Immature natural killer cell (primary cell): ENCODE measurements at regions not wholly inside any gene's neighbourhood (a gene's known extent, or its start where the extent isn't known, plus 50 kb on each side); places are given as distances from the start of the nearest gene placed in this dataset.
"Not testable (repeated sequence)": the region's sequence is repeated elsewhere in the genome, so short reads cannot be mapped to it uniquely, and the experiment has no call there.

Source experiments
- DNase-seq, 3 donors: peaks; one replicate each; pipeline ENCODE4 v3.0.0; 2022; ENCODE audit warnings: mixed read lengths in 1 of 3
- H3K27ac Mint-ChIP-seq, 6 donors: one replicate each; pipeline ENCODE4 v1.8.0; 2020; ENCODE audit warnings: mixed read lengths in 6 of 6, mild to moderate bottlenecking in 5 of 6, inconsistent platforms in 4 of 6, moderate library complexity in 3 of 6
- H3K27me3 Mint-ChIP-seq, 3 donors: one replicate each; pipeline ENCODE4 v1.8.0; 2020 to 2021; ENCODE audit warnings: low read depth in 3 of 3, mild to moderate bottlenecking in 3 of 3, mixed read lengths in 3 of 3, moderate library complexity in 3 of 3, inconsistent platforms in 1 of 3
- H3K36me3 Mint-ChIP-seq, 3 donors: one replicate each; pipeline ENCODE4 v1.8.0; 2020; ENCODE audit warnings: mixed read lengths in 3 of 3, inconsistent platforms in 2 of 3, mild to moderate bottlenecking in 2 of 3
- H3K4me1 Mint-ChIP-seq, 2 donors: one replicate each; pipeline ENCODE4 v1.8.0; 2020; ENCODE audit warnings: inconsistent platforms in 2 of 2, mild to moderate bottlenecking in 2 of 2, mixed read lengths in 2 of 2, moderate library complexity in 1 of 2
- H3K4me3 Mint-ChIP-seq, 5 donors: one replicate each; pipeline ENCODE4 v1.8.0; 2020; ENCODE audit warnings: mild to moderate bottlenecking in 5 of 5, mixed read lengths in 5 of 5, inconsistent platforms in 3 of 5, moderate library complexity in 3 of 5
- H3K9me3 Mint-ChIP-seq, 6 donors: one replicate each; pipeline ENCODE4 v1.8.0; 2020; ENCODE audit warnings: mild to moderate bottlenecking in 6 of 6, mixed read lengths in 6 of 6, inconsistent platforms in 4 of 6, moderate library complexity in 3 of 6

DNA sequence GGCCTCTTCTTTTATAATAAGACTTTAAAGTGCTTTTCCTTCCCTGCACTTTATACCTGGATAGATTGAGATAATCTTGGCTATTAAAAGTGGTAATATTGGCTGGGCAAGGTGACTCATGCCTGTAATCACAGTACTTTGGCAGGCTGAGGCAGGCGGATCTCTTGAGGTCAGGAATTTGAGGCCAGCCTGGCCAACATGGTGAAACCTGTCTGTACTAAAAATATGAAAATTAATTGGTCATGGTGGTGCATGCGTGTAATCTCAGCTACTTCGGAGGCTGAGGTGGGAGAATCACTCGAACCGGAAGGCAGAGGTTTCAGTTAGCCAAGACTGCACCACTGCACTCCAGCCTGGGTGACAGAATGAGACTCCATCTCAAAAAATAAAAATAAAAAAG is 197.1 kb upstream of the RGS17 start:
- no peak overlapping the region for H3K4me3 Mint-ChIP-seq

DNA sequence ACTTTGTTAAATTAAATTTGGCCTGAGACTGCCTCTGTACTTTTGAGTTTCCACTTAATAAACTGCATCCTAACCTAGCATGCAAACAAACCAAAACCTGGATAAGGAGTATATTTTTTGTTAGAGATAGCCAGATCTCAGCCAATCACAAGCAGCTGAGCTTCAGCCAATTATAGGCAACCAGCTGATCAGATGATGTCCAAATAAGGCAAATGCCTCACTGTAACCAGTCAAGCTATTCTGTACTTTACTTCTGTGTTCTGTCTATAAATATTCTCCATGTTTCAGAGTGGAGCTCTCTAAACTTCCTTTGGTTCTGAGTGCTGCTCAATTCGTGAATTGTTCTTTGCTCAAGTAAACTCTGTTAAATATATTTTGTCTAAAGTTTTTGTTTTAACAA is 194.6 kb upstream of the RGS17 start:
- DNase-seq: no peak
- H3K27me3 Mint-ChIP-seq: peaks cover 0 to 1% (median 0%) of the 10 kb centered on the region in 3 donors
- no peak overlapping the region for H3K27ac Mint-ChIP-seq
- no peaks in the 10 kb centered on the region for H3K4me1 Mint-ChIP-seq
- H3K9me3 Mint-ChIP-seq: no peaks in the 10 kb centered on the region
- H3K4me3 Mint-ChIP-seq: no peak overlapping the region
- no peaks in the 10 kb centered on the region for H3K36me3 Mint-ChIP-seq

More for the DNA sequence above, 197.1 kb upstream of the RGS17 start:
- Mint-ChIP-seq H3K9me3 (peaks cover 0 to under 1% (median 0%) of the 10 kb centered on the region in 6 donors), H3K27ac (no peak overlapping the region), H3K36me3 (no peaks in the 10 kb centered on the region), H3K4me1 (no peaks in the 10 kb centered on the region), H3K27me3 (peaks cover 0 to 3% (median 2%) of the 10 kb centered on the region in 3 donors)
- DNase-seq: no peak

DNA sequence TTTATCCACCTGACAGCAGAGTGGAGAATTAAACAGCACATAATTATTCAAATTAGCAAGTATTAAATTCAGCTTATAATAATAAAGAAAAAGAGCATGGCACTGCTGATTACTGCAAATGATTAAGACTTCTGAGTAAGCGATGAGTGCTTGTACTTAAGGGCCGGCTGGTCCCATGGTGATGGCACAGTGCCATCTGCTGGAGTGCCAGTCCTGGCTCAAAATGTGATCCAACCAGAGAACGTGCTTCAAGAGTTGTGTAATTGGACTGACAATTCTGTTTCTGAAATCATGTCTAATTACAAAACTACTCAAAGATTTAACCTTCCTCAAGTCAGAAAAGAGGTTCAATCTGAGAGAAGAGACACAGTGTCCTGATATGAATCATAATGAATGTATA is 181.6 kb upstream of the RGS17 start:
- Mint-ChIP-seq H3K27ac (no peak overlapping the region), H3K4me1 (no peaks in the 10 kb centered on the region), H3K27me3 (peaks cover 0 to 5% (median 0%) of the 10 kb centered on the region in 3 donors), H3K36me3 (no peaks in the 10 kb centered on the region), H3K4me3 (no peak overlapping the region), H3K9me3 (no peaks in the 10 kb centered on the region)
- DNase-seq: peak; percentile 9 to 48 (median 47)

DNA sequence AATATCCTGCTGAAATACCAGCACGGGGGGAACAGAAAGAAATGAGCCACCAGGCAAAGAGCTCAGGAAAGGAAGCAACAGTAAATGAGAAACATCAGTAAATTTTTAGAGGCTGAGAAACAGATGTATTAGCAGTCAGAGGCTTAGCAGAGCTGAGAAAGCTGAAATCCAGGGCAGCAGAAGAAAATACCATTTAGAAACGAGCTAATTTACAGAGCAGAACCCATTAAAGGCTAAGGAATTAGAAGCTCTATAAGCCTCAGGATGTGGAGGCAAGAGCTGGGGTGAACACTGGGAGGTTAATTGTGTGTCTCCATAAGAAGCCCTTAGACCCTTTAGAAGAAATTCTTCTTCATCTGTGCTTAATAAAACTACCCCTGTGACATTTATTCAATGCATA is 178.6 kb upstream of the RGS17 start:
- Mint-ChIP-seq H3K9me3 (no peaks in the 10 kb centered on the region), H3K4me1 (no peaks in the 10 kb centered on the region), H3K36me3 (no peaks in the 10 kb centered on the region), H3K4me3 (no peak overlapping the region), H3K27ac (no peak overlapping the region), H3K27me3 (peaks cover 0 to 5% (median 0%) of the 10 kb centered on the region in 3 donors)
- no peak for DNase-seq

DNA sequence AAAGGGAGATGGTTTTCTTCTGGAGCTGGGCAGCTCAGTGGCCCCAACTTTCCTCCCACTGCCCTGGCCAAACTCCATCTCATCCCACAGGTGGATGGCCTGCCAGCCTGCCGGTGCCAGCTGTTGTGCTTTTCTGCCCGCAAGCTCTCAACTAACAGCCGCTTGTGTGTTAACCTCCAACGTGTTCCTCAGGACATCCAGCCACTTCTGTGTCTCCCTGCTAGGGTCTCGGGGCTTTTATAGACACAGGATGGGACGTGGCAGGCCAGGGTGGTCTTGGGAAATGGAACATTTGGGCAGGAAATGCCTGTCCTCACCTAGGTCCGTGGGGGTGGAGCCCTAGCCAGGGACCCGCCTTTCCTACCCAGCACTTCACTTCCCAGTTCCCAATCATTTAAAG is 171.1 kb upstream of the RGS17 start:
- Mint-ChIP-seq H3K4me3 (no peak overlapping the region), H3K27me3 (peaks cover 0 to 8% (median 2%) of the 10 kb centered on the region in 3 donors), H3K36me3 (no peaks in the 10 kb centered on the region), H3K4me1 (no peaks in the 10 kb centered on the region), H3K27ac (no peak overlapping the region), H3K9me3 (no peaks in the 10 kb centered on the region)
- DNase-seq: no peak

DNA sequence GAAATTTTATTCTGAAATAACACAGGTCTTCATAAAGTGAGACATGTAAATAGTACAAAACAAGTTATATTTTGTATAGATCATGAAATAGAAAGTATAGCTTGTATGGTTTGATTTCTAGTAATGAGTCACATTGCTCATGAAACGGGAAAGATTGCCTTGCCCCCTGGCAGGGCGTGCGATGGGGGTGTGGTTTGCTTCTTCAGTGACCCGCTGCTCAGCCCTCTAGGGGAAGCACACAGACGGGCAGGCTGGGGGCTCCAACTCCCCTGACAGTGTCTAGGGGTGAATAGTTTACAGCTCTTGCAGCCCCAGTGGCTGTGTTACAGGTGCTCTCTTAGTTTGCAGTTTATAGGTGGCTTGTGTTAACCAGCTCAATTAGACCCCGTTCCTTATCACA is 170.5 kb upstream of the RGS17 start:
- no peaks in the 10 kb centered on the region for H3K9me3 Mint-ChIP-seq
- no peak overlapping the region for H3K4me3 Mint-ChIP-seq
- no peaks in the 10 kb centered on the region for H3K4me1 Mint-ChIP-seq
- DNase-seq: no peak
- peaks cover 0 to 8% (median 2%) of the 10 kb centered on the region in 3 donors for H3K27me3 Mint-ChIP-seq
- H3K27ac Mint-ChIP-seq: no peak overlapping the region
- H3K36me3 Mint-ChIP-seq: no peaks in the 10 kb centered on the region

DNA sequence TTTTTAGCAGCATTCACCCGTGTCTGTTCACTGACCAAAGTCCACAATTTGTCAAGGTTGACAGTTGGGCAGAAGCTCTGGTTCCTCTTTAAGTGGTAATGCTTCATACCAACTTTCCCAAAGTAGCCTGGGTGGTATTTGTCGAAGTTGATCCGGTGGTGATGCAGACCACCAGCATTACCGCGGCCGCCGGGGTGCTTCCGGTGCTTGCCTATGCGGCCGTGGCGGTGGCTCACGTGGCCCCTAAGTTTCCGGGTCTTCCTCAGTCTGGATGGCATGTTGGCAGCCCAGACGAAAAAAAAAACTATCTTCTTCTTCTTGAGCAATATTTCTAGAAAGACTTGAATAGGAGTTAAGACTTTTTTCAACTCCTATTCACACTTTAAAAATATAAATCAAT is 151.4 kb upstream of the RGS17 start:
- H3K27ac Mint-ChIP-seq, H3K9me3 Mint-ChIP-seq, H3K4me3 Mint-ChIP-seq, H3K4me1 Mint-ChIP-seq, H3K27me3 Mint-ChIP-seq, DNase-seq, H3K36me3 Mint-ChIP-seq: not testable (repeated sequence)

DNA sequence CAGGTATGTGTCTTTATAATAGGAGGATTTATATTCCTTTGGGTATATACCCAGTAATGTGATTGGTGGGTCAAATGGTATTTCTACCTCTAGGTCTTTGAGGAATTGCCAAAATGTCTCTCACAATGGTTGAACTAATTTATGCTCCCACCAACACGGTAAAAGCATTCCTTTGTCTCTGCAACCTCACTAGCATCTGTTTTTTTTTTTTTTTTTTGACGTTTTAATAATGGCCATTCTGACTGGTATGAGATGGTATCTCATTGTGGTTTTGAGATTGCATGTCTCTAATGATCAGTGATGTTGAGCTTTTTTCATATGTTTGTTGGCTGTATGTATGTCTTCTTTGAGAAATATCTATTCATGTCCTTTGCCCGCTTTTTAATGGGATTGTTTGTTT is 144.9 kb upstream of the RGS17 start:
- no peak overlapping the region for H3K27ac Mint-ChIP-seq
- no peaks in the 10 kb centered on the region for H3K4me1 Mint-ChIP-seq
- H3K4me3 Mint-ChIP-seq: no peak overlapping the region
- no peak for DNase-seq
- H3K9me3 Mint-ChIP-seq: peaks cover 0 to 2% (median 0%) of the 10 kb centered on the region in 6 donors
- H3K27me3 Mint-ChIP-seq: peaks cover 1 to 8% (median 7%) of the 10 kb centered on the region in 3 donors
- H3K36me3 Mint-ChIP-seq: no peaks in the 10 kb centered on the region

DNA sequence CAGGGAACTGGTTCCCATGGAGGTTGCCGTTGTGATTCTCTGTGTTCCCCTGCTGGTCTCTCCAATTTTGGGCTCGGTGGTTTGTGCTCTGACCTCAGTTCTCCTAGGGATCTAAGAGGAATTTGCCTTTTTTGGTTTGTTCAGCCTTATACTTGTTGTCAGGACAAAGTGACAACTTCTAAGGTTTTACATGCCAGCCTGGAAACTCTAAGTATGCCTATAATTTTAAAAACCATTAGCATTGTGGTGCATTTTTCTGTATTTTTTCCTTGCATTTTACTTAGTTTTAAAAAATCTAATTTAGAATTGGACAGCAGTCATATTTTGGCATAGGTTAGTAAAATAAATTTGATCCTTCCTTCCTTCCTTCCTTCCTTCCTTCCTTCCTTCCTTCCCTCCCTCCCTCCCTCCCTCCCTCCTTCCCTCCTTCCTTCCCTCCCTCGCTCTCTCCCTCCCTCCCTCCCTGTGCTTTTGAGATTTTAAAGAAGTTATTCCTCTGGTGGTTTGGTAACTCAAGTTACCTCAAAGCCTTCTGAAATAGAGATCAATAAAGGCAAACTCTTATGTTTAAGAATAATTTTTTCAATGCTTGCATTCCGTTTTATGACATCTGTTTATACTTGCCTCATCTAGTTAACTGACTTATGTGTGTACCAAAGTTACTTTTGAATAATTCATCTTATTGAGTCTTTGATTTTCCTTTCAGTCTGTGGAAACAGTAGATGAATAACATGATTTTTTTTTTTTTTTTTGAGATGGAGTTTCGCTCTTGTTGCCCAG is 141.3 kb upstream of the RGS17 start:
- Mint-ChIP-seq H3K4me3 (no peak overlapping the region), H3K27ac (no peak overlapping the region), H3K9me3 (peaks cover 0 to 2% (median 0%) of the 10 kb centered on the region in 6 donors), H3K4me1 (no peaks in the 10 kb centered on the region), H3K27me3 (peaks cover 4 to 8% (median 7%) of the 10 kb centered on the region in 3 donors), H3K36me3 (no peaks in the 10 kb centered on the region)
- DNase-seq: no peak

DNA sequence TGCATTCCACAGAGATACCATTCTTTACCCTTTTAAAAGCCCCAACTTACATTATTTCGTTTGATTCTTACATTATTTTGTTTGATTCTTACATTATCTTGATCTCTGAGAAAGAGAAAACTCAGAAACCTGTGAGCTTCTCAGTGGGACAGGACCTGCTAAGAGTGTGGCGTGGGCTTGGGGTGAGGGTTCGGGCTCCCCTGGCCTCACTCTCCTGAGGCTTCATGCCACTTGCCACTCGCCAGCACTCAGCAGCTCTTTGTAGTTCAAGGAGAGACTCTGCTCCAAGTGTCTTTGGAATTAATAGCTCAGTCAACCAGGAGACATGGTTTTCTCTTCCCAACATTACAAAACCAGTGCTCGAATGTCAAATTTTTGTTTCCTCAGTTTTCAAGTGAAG is 132.4 kb upstream of the RGS17 start:
- H3K9me3 Mint-ChIP-seq: peaks cover 0 to 2% (median 0%) of the 10 kb centered on the region in 6 donors
- H3K36me3 Mint-ChIP-seq: no peaks in the 10 kb centered on the region
- H3K27me3 Mint-ChIP-seq: peaks cover 0 to 8% (median 3%) of the 10 kb centered on the region in 3 donors
- no peaks in the 10 kb centered on the region for H3K4me1 Mint-ChIP-seq
- DNase-seq: no peak
- H3K27ac Mint-ChIP-seq: no peak overlapping the region
- no peak overlapping the region for H3K4me3 Mint-ChIP-seq

DNA sequence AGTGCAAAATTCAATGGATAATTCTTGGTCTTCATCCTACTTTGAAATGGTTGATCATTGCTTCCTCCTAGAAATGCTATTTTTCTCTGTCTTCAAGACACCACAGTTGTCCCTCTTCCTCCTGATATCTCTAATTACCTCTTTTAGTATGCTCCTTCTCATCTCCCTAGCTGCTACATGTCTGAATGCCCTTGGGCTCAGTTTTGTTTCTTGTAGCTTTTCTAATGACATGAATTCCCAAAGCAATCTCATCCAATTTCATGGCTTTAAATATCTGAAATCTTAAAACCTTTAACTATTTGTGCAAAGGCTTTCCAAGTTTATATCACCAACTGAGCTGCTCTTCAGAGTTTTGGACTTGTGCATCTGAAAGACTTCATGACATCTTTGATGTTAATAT is 120.2 kb upstream of the RGS17 start:
- Mint-ChIP-seq H3K27ac (no peak overlapping the region), H3K36me3 (no peaks in the 10 kb centered on the region), H3K9me3 (peaks cover 0 to 1% (median 0%) of the 10 kb centered on the region in 6 donors), H3K27me3 (peaks cover 0 to 8% (median 2%) of the 10 kb centered on the region in 3 donors), H3K4me3 (no peak overlapping the region), H3K4me1 (no peaks in the 10 kb centered on the region)
- DNase-seq: no peak

DNA sequence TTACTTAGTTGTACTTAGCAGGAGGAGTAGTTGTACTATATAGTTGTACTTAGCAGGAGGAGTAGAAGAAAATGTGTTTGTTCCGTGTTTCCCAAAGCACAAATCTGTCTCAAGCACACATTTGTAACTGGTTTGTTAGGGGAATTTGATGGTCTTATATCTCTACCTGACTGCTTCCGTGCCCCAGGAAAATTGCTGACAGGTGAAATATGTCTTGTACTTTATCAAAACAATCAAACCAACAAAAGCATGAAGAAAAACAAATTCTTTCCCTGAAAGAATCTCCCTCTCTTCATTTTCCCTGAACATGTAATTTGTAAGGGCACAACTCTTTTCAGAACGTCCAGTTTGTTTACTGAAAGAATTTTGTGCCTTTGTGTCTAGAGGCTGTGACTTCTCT is 106.6 kb upstream of the RGS17 start:
- H3K9me3 Mint-ChIP-seq: peaks cover 0 to 4% (median under 1%) of the 10 kb centered on the region in 6 donors
- no peaks in the 10 kb centered on the region for H3K36me3 Mint-ChIP-seq
- H3K27me3 Mint-ChIP-seq: peaks cover 3 to 7% (median 5%) of the 10 kb centered on the region in 3 donors
- no peak overlapping the region for H3K4me3 Mint-ChIP-seq
- no peak overlapping the region for H3K27ac Mint-ChIP-seq
- DNase-seq: no peak
- no peaks in the 10 kb centered on the region for H3K4me1 Mint-ChIP-seq

DNA sequence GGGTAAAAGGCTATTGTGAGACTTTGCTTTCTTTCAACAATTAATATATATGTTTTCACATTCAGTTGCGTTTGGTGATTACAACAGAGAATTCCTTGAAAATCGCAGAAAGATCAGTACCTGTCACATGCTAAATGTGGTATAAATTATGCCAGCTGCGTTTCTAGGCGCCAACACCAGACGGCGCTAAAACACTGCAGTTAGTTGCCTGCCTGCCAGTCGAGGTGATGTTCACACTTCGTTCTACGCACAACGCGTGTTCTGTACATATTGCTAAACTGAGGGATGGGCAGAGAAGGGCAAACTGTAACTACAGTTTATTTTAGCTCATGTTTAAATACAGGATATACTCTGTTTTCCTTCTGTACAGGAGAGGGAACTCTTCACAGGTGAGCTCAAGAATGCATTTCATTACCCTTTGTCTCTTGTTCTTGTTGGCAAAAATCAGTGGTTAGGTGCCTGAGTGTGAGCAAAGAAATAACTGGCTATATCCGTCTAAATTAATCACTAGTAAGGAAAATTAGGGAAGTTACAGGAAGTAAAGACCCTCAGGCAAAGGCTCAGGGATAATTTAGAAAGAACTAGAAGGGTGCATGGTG is 100.1 kb upstream of the RGS17 start:
- no peak overlapping the region for H3K27ac Mint-ChIP-seq
- peaks cover 0 to 11% (median 1%) of the 10 kb centered on the region in 3 donors for H3K27me3 Mint-ChIP-seq
- peaks cover 0 to 2% (median 0%) of the 10 kb centered on the region in 6 donors for H3K9me3 Mint-ChIP-seq
- DNase-seq: peak in 2 of 3 donors; percentile 29 to 31
- H3K36me3 Mint-ChIP-seq: no peaks in the 10 kb centered on the region
- H3K4me3 Mint-ChIP-seq: no peak overlapping the region
- H3K4me1 Mint-ChIP-seq: peaks cover 0 to 7% of the 10 kb centered on the region in 2 donors

DNA sequence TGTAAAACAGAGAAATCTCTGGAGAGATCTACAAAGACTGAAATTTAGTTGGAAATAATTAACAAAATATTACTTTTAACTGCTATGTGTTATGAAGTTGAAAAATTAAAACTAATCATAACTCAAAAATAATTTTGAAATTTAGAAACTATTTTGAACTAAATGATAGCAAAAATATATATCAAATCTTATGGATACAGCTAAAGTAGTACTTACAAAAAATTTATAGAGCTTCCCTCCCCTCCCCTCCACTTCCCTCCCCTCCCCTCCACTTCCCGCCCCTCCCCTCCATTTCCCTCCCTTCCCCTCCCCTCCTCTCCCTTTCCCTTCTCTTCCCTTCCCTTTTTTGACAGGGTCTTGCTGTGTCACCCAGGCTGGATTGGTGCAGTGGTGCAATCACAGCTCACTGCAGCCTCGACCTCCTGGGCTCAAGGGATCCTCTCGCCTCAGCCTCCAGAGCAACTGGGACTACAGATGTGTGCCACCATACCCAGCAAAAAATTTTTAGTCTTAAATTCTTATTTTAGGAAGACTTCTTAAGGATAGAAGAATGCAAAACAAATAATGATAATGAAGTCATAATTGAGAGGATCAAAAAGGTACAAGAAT is 87.2 kb upstream of the RGS17 start:
- DNase-seq: no peak
- no peaks in the 10 kb centered on the region for H3K36me3 Mint-ChIP-seq
- H3K4me3 Mint-ChIP-seq: no peak overlapping the region
- H3K9me3 Mint-ChIP-seq: no peaks in the 10 kb centered on the region
- no peak overlapping the region for H3K27ac Mint-ChIP-seq
- H3K27me3 Mint-ChIP-seq: peaks cover 0 to 3% (median 3%) of the 10 kb centered on the region in 3 donors
- H3K4me1 Mint-ChIP-seq: no peaks in the 10 kb centered on the region
